ENCODE measurements at regions not wholly inside any gene's neighbourhood (a gene's known extent, or its start where the extent isn't known, plus 50 kb on each side); places are given as distances from the start of the nearest gene placed in this dataset.

GRCh38 chr6:84876723-84877514 is 112.5 kb upstream of the TBX18 start:
- TF ChIP-seq EP300 (IDR thresholded peaks at IDR 0.05) (no peak), CTCF (IDR thresholded peaks at IDR 0.05) (no peak), POLR2A (IDR thresholded peaks at IDR 0.05) (no peak)
- H3K4me1 ChIP-seq, result no peaks in the 10 kb centered on the region
- H3K27ac ChIP-seq, result no peak overlapping the region
- H3K9me3 ChIP-seq, result no peaks in the 10 kb centered on the region
- DNase-seq (ENCODE audit: low spot score in 2 of 2), result no peak
- no peaks in the 10 kb centered on the region for H3K36me3 ChIP-seq
- no peak overlapping the region for H3K4me3 ChIP-seq
- no peaks in the 10 kb centered on the region for H3K27me3 ChIP-seq
- 88 to 91% methylated on average over 2 of the region's 2 CpGs for WGBS, 2 donors

GRCh38 chr6:84872996-84873723 is 108.8 kb upstream of the TBX18 start:
- Histone ChIP-seq H3K4me3 (no peak overlapping the region), H3K27ac (no peak overlapping the region), H3K27me3 (no peaks in the 10 kb centered on the region), H3K4me1 (no peaks in the 10 kb centered on the region), H3K9me3 (no peaks in the 10 kb centered on the region), H3K36me3 (no peaks in the 10 kb centered on the region)
- WGBS, 2 donors, result 75 to 77% methylated on average over 4 of the region's 4 CpGs
- TF ChIP-seq POLR2A (IDR thresholded peaks at IDR 0.05), result no peak
- no peak for TF ChIP-seq EP300 (IDR thresholded peaks at IDR 0.05)
- TF ChIP-seq CTCF (IDR thresholded peaks at IDR 0.05), result no peak
- DNase-seq (ENCODE audit: low spot score in 2 of 2), result no peak

GRCh38 chr6:84871925-84872324 is 107.5 kb upstream of the TBX18 start:
- Histone ChIP-seq H3K27ac (no peak overlapping the region), H3K4me1 (no peaks in the 10 kb centered on the region), H3K4me3 (no peak overlapping the region), H3K9me3 (no peaks in the 10 kb centered on the region), H3K27me3 (no peaks in the 10 kb centered on the region), H3K36me3 (no peaks in the 10 kb centered on the region)
- TF ChIP-seq EP300 (IDR thresholded peaks at IDR 0.05), result no peak
- TF ChIP-seq POLR2A (IDR thresholded peaks at IDR 0.05), result no peak
- TF ChIP-seq CTCF (IDR thresholded peaks at IDR 0.05), result no peak
- no peak for DNase-seq (ENCODE audit: low spot score in 2 of 2)
- 69 to 75% methylated on average over 4 of the region's 4 CpGs for WGBS, 2 donors

GRCh38 chr6:84870672-84871071 is 106.3 kb upstream of the TBX18 start:
- Histone ChIP-seq H3K27me3 (no peaks in the 10 kb centered on the region), H3K36me3 (no peaks in the 10 kb centered on the region), H3K27ac (no peak overlapping the region), H3K4me3 (no peak overlapping the region), H3K9me3 (no peaks in the 10 kb centered on the region), H3K4me1 (no peaks in the 10 kb centered on the region)
- WGBS, 2 donors, result 36 to 40% methylated on average over 2 of the region's 2 CpGs
- DNase-seq (ENCODE audit: low spot score in 2 of 2), result no peak
- no peak for TF ChIP-seq POLR2A (IDR thresholded peaks at IDR 0.05)

GRCh38 chr6:84868149-84868548 is 103.8 kb upstream of the TBX18 start:
- Histone ChIP-seq H3K4me1 (no peaks in the 10 kb centered on the region), H3K27ac (no peak overlapping the region), H3K4me3 (no peak overlapping the region), H3K36me3 (no peaks in the 10 kb centered on the region), H3K9me3 (no peaks in the 10 kb centered on the region), H3K27me3 (no peaks in the 10 kb centered on the region)
- no peak for TF ChIP-seq POLR2A (IDR thresholded peaks at IDR 0.05)
- no peak for TF ChIP-seq CTCF (IDR thresholded peaks at IDR 0.05)
- DNase-seq (ENCODE audit: low spot score in 2 of 2), result no peak
